22Rv1 (cell line): ENCODE measurements at regions not wholly inside any gene's neighbourhood (a gene's known extent, or its start where the extent isn't known, plus 50 kb on each side); places are given as distances from the start of the nearest gene placed in this dataset.

ENCODE experiments used
- CTCF ChIP-seq: fragments of 450-650 bp; IDR thresholded peaks from 2 replicates; pipeline ENCODE4 v1.5.1; 2017; ENCODE audit warnings: mild to moderate bottlenecking
- ZFX ChIP-seq: fragments of 450-650 bp; IDR thresholded peaks from 2 replicates; pipeline ENCODE4 v1.6.1; 2017; ENCODE audit warnings: antibody characterized with exemption, borderline replicate concordance

GRCh38 chr2:120898496-120898895 is 162.8 kb downstream of the GLI2 start:
- TF ChIP-seq CTCF (no peak), ZFX (no peak)
